ENCODE measurements at regions not wholly inside any gene's neighbourhood (a gene's known extent, or its start where the extent isn't known, plus 50 kb on each side); places are given as distances from the start of the nearest gene placed in this dataset.

- no peak for TF ChIP-seq CTCF (IDR thresholded peaks at IDR 0.05; ENCODE audit: low read depth, low read length)
These were observed 612.7 kb upstream of the GCFC2 start for GRCh38 chr2:76323381-76323780.

GRCh38 chr2:76320716-76321115, 610.0 kb upstream of the GCFC2 start:
- H3K4me3 ChIP-seq (replicated peaks in 1 of 2; ENCODE audit: low read depth in 2 of 2, low read length in 2 of 2) = no peak overlapping the region
- no peak for DNase-seq (ENCODE audit: low read depth in 2 of 2)
- TF ChIP-seq CTCF (IDR thresholded peaks at IDR 0.05; ENCODE audit: low read depth, low read length) = no peak

More at GRCh38 chr2:76323381-76323780, 612.7 kb upstream of the GCFC2 start:
- no peak for DNase-seq (ENCODE audit: low read depth in 2 of 2)
- no peak overlapping the region for H3K4me3 ChIP-seq (replicated peaks in 1 of 2; ENCODE audit: low read depth in 2 of 2, low read length in 2 of 2)

- H3K4me3 ChIP-seq (replicated peaks in 1 of 2; ENCODE audit: low read depth in 2 of 2, low read length in 2 of 2) = no peak overlapping the region
- TF ChIP-seq CTCF (IDR thresholded peaks at IDR 0.05; ENCODE audit: low read depth, low read length) = no peak
- DNase-seq (ENCODE audit: low read depth in 2 of 2) = no peak
These were observed 608.2 kb upstream of the GCFC2 start for GRCh38 chr2:76318848-76319360.

- TF ChIP-seq CTCF (IDR thresholded peaks at IDR 0.05; ENCODE audit: low read depth, low read length) = no peak
- DNase-seq (ENCODE audit: low read depth in 2 of 2) = no peak
- no peak overlapping the region for H3K4me3 ChIP-seq (replicated peaks in 1 of 2; ENCODE audit: low read depth in 2 of 2, low read length in 2 of 2)
These were observed 606.0 kb upstream of the GCFC2 start for GRCh38 chr2:76316691-76317090.

- TF ChIP-seq CTCF (IDR thresholded peaks at IDR 0.05; ENCODE audit: low read depth, low read length) = no peak
- no peak for DNase-seq (ENCODE audit: low read depth in 2 of 2)
- no peak overlapping the region for H3K4me3 ChIP-seq (replicated peaks in 1 of 2; ENCODE audit: low read depth in 2 of 2, low read length in 2 of 2)
These were observed 603.7 kb upstream of the GCFC2 start for GRCh38 chr2:76314271-76315020.

GRCh38 chr2:76312236-76312635, 601.5 kb upstream of the GCFC2 start:
- H3K4me3 ChIP-seq (replicated peaks in 1 of 2; ENCODE audit: low read depth in 2 of 2, low read length in 2 of 2) = no peak overlapping the region
- DNase-seq (ENCODE audit: low read depth in 2 of 2) = no peak
- no peak for TF ChIP-seq CTCF (IDR thresholded peaks at IDR 0.05; ENCODE audit: low read depth, low read length)

All from cardiac fibroblast (primary cell).